HCT116 (cell line): ENCODE measurements at regions not wholly inside any gene's neighbourhood (a gene's known extent, or its start where the extent isn't known, plus 50 kb on each side); places are given as distances from the start of the nearest gene placed in this dataset.

Experiments used
- ATAC-seq: fragments of 200-7000 bp; cut with Tn5 transposase; 2 replicates; pipeline ENCODE4 v1.9.1; 2020; ENCODE audit warnings: mild to moderate bottlenecking, moderate library complexity
- BruUV-seq: library from RNA; stranded (reverse); fragments of 400-500 nt; replicated peaks from 2 replicates; lab custom pipeline; 2021; lab: Mats Ljungman, UMichigan
- CTCF ChIA-PET: fragments of 300-600 bp; sonication (Branson Sonifier 250); formaldehyde crosslinking; loops from one replicate; lab custom pipeline; 2021; ENCODE audit warnings: antibody characterized with exemption; lab: Charles Lee
- POLR2A ChIA-PET: fragments of 300-600, 350-600 bp; sonication (Branson Sonifier 250); formaldehyde crosslinking; loops from one replicate; lab custom pipeline; 2021; ENCODE audit warnings: antibody characterized with exemption; lab: Charles Lee
- RAD21 ChIA-PET, 2 experiments: fragments of 300-600 bp; sonication (Branson Sonifier 250); formaldehyde crosslinking; loops; one replicate each; lab custom pipeline; 2023; ENCODE audit warnings: low total read pairs in 2 of 2; ENCODE audit not compliant: uncharacterized antibody in 2 of 2, unreplicated experiment in 2 of 2, low non-redundant PET in 1 of 2; lab: Charles Lee
- DNase-seq: peaks from one replicate; pipeline ENCODE4 v3.0.0-alpha.2; 2010; ENCODE audit warnings: low read depth, low spot score
- H2AFZ ChIP-seq: fragments of 200-600 bp; shearing (Covaris generic), sonication (generic); 2 replicates; pipeline ENCODE4 v1.6.1; 2017; ENCODE audit warnings: low read depth, mixed run types, mixed read lengths, antibody characterized with exemption, low read length; ENCODE audit not compliant: poor library complexity, severe bottlenecking
- H3K27ac ChIP-seq: 2 replicates; pipeline ENCODE4 v1.5.1; 2012; ENCODE audit warnings: low read depth, low read length
- H3K27me3 ChIP-seq: fragments of 200-600 bp; sonication (generic); 2 replicates; pipeline ENCODE4 v1.6.1; 2016; ENCODE audit warnings: mixed run types, low read length, mixed read lengths; ENCODE audit not compliant: insufficient read depth
- H3K36me3 ChIP-seq, 2 experiments: fragments of 200-500 bp in 1 of 2; fragments of 200-600 bp in 1 of 2; sonication (Bioruptor generic) in 1 of 2; sonication (generic) in 1 of 2; 2 replicates each; pipeline versions ENCODE4 v1.5.1 to v1.6.1; 2014 to 2016; ENCODE audit warnings: low read length in 2 of 2, inconsistent platforms in 1 of 2, mixed read lengths in 1 of 2, mixed run types in 1 of 2; ENCODE audit not compliant: insufficient read depth in 2 of 2, control insufficient read depth in 1 of 2
- H3K4me1 ChIP-seq, 2 experiments: fragments of 200-600 bp in 1 of 2; sonication (generic) in 1 of 2; 2 replicates each; pipeline versions ENCODE4 v1.5.1 to v1.6.1; 2012 to 2017; ENCODE audit warnings: low read length in 2 of 2, inconsistent platforms in 1 of 2, mild to moderate bottlenecking in 1 of 2, mixed read lengths in 1 of 2, mixed run types in 1 of 2, moderate library complexity in 1 of 2; ENCODE audit not compliant: insufficient read depth in 2 of 2, control insufficient read depth in 1 of 2
- H3K4me2 ChIP-seq: fragments of 200-600 bp; sonication (generic); 2 replicates; pipeline ENCODE4 v1.6.1; 2017; ENCODE audit warnings: mixed run types, low read length, mixed read lengths
- H3K4me3 ChIP-seq, 2 experiments: fragments of 200-600 bp in 1 of 2; sonication (generic) in 1 of 2; replicated peaks in 1 of 2; 2 replicates each; pipeline ENCODE4 v1.5.1; 2011 to 2016; ENCODE audit warnings: low read length in 2 of 2, control low read depth in 1 of 2, low read depth in 1 of 2, mild to moderate bottlenecking in 1 of 2, mixed read lengths in 1 of 2, mixed run types in 1 of 2
- H3K79me2 ChIP-seq: fragments of 200-600 bp; sonication (generic); 2 replicates; pipeline ENCODE4 v1.6.1; 2017; ENCODE audit warnings: mild to moderate bottlenecking, mixed run types, low read length, moderate library complexity, mixed read lengths; ENCODE audit not compliant: insufficient read depth
- H3K9ac ChIP-seq: fragments of 200-600 bp; sonication (generic); 2 replicates; pipeline ENCODE4 v1.6.1; 2016; ENCODE audit warnings: low read length, mixed read lengths
- H3K9me2 ChIP-seq: fragments of 200-600 bp; sonication (generic), shearing (Covaris generic); 2 replicates; pipeline ENCODE4 v1.6.1; 2017; ENCODE audit warnings: mixed run types, mild to moderate bottlenecking, moderate library complexity; ENCODE audit not compliant: insufficient read depth
- H3K9me3 ChIP-seq, 2 experiments: fragments of 200-500 bp in 1 of 2; fragments of 200-600 bp in 1 of 2; sonication (Bioruptor generic) in 1 of 2; sonication (generic) in 1 of 2; 2 replicates each; pipeline ENCODE4 v1.6.1; 2014 to 2017; ENCODE audit warnings: low read length in 2 of 2, mixed read lengths in 2 of 2, inconsistent platforms in 1 of 2, low read depth in 1 of 2, mild to moderate bottlenecking in 1 of 2, mixed run types in 1 of 2, moderate library complexity in 1 of 2; ENCODE audit not compliant: control insufficient read depth in 1 of 2, insufficient read depth in 1 of 2
- H4K20me1 ChIP-seq: fragments of 200-600 bp; sonication (generic), shearing (Covaris generic); 2 replicates; pipeline ENCODE4 v1.6.1; 2017; ENCODE audit warnings: mixed run types, mild to moderate bottlenecking, moderate library complexity; ENCODE audit not compliant: insufficient read depth
- CEBPB ChIP-seq: IDR thresholded peaks from 2 replicates; pipeline ENCODE4 v1.6.1; 2012; ENCODE audit warnings: low read depth
- CTCF ChIP-seq, 3 experiments: fragments of 200-600 bp in 1 of 3; sonication (generic) in 1 of 3; IDR thresholded peaks in 2 of 3; conservative IDR thresholded peaks in 1 of 3; 2 replicates each; pipeline ENCODE4 v1.5.1; 2012 to 2017; ENCODE audit warnings: low read depth in 2 of 3, low read length in 2 of 3, antibody characterized with exemption in 1 of 3, borderline replicate concordance in 1 of 3, control low read depth in 1 of 3, mild to moderate bottlenecking in 1 of 3, mixed read lengths in 1 of 3, mixed run types in 1 of 3, moderate library complexity in 1 of 3; ENCODE audit not compliant: insufficient read depth in 1 of 3
- EZH2 ChIP-seq: fragments of 200-600 bp; sonication (generic); IDR thresholded peaks from 2 replicates; pipeline ENCODE4 v1.6.1; 2017; ENCODE audit warnings: antibody characterized with exemption, mixed run types
- EZH2phosphoT487 ChIP-seq: fragments of 200-600 bp; IDR thresholded peaks from 2 replicates; pipeline ENCODE4 v1.6.1; 2018; ENCODE audit warnings: antibody characterized with exemption, borderline replicate concordance
- FOSL1 ChIP-seq: IDR thresholded peaks from 2 replicates; pipeline ENCODE4 v1.6.1; 2012; ENCODE audit warnings: low read depth
- MAX ChIP-seq: IDR thresholded peaks from 2 replicates; pipeline ENCODE4 v1.6.1; 2012
- POLR2A ChIP-seq: IDR thresholded peaks from 2 replicates; pipeline ENCODE4 v1.7.0; 2011; ENCODE audit warnings: borderline replicate concordance; ENCODE audit not compliant: insufficient read depth, insufficient read length; ENCODE audit errors: extremely low read depth
- POLR2AphosphoS5 ChIP-seq: IDR thresholded peaks from 2 replicates; pipeline ENCODE4 v1.6.1; 2011; ENCODE audit warnings: mild to moderate bottlenecking, low read depth, low read length, moderate library complexity
- RAD21 ChIP-seq: IDR thresholded peaks from 2 replicates; pipeline ENCODE4 v1.6.1; 2012; ENCODE audit warnings: low read depth, mild to moderate bottlenecking
- SIN3A ChIP-seq: IDR thresholded peaks from 2 replicates; pipeline ENCODE4 v1.6.1; 2012; ENCODE audit warnings: low read depth
- SRF ChIP-seq: IDR thresholded peaks from 2 replicates; pipeline ENCODE4 v1.6.1; 2012; ENCODE audit warnings: low read depth
- YY1 ChIP-seq: IDR thresholded peaks from 2 replicates; pipeline ENCODE4 v1.6.1; 2011; ENCODE audit warnings: low read length, low read depth, moderate library complexity, mild to moderate bottlenecking; ENCODE audit not compliant: insufficient replicate concordance; ENCODE audit errors: extremely low read depth
- ZBTB33 ChIP-seq: IDR thresholded peaks from 2 replicates; pipeline ENCODE4 v1.6.1; 2011; ENCODE audit warnings: mild to moderate bottlenecking, low read length, moderate library complexity; ENCODE audit not compliant: insufficient replicate concordance; ENCODE audit errors: extremely low read depth
- intact Hi-C: fragments of 100-400 bp; cut with micrococcal nuclease; formaldehyde crosslinking; loops from 2 replicates; pipeline ENCODE4 v1.10.0; 2022

- no peak for TF ChIP-seq CTCF (IDR thresholded peaks at IDR 0.05 in 2 of 3, conservative IDR thresholded peaks at IDR 0.05 in 1 of 3; ENCODE audit: borderline replicate concordance in 1 of 3, insufficient read depth in 1 of 3, low read depth in 2 of 3, low read length in 2 of 3)
- TF ChIP-seq POLR2A: no peak
- no peak for TF ChIP-seq MAX
- TF ChIP-seq FOSL1: no peak
- no peak for TF ChIP-seq YY1
- TF ChIP-seq SRF: no peak
- TF ChIP-seq ZBTB33: no peak
- TF ChIP-seq SIN3A: no peak
- TF ChIP-seq EZH2: no peak
- no peak for TF ChIP-seq RAD21
- TF ChIP-seq, all 23 proteins: peak for 0
Observed at GRCh38 chrX:134161162-134161561, 75.8 kb upstream of the CCDC160 start (continued).

GRCh38 chrX:134162032-134162431 is 75.0 kb upstream of the CCDC160 start:
- Histone ChIP-seq H2AFZ (no peak overlapping the region), H3K4me3 (no peak overlapping the region), H3K4me1 (no peaks in the 10 kb centered on the region), H4K20me1 (no peaks in the 10 kb centered on the region), H3K36me3 (no peaks in the 10 kb centered on the region), H3K9me2 (no peaks in the 10 kb centered on the region), H3K27me3 (no peaks in the 10 kb centered on the region), H3K27ac (no peak overlapping the region), H3K9me3 (no peaks in the 10 kb centered on the region), H3K4me2 (no peak overlapping the region), H3K9ac (no peak overlapping the region), H3K79me2 (no peaks in the 10 kb centered on the region)
- ATAC-seq (no peak), DNase-seq (no peak)
- ChIA-PET POLR2A (no interaction called here), RAD21 (no interaction called here), CTCF (no interaction called here)
- intact Hi-C loops: no loop called here
- BruUV-seq: no TSS peak
- no peak for TF ChIP-seq RAD21
- no peak for TF ChIP-seq POLR2AphosphoS5
- no peak for TF ChIP-seq CEBPB
- no peak for TF ChIP-seq EZH2phosphoT487
- no peak for TF ChIP-seq YY1
